PC-3 (cell line): ENCODE measurements at regions not wholly inside any gene's neighbourhood (a gene's known extent, or its start where the extent isn't known, plus 50 kb on each side); places are given as distances from the start of the nearest gene placed in this dataset.

Experiments
- ATAC-seq: fragments of 200-7000 bp; cut with Tn5 transposase; 2 replicates; pipeline ENCODE4 v1.9.1; 2020; ENCODE audit warnings: mild to moderate bottlenecking, moderate library complexity
- BruUV-seq: library from RNA; stranded (reverse); fragments of 400-500 nt; replicated peaks from 2 replicates; lab custom pipeline; 2021; lab: Mats Ljungman, UMichigan
- CTCF ChIA-PET: fragments of 300-600 bp; sonication (Branson Sonifier 250); formaldehyde crosslinking; loops from one replicate; lab custom pipeline; 2022; ENCODE audit warnings: antibody characterized with exemption; lab: Charles Lee
- POLR2A ChIA-PET: fragments of 300-600 bp; sonication (Branson Sonifier 250); formaldehyde crosslinking; loops from one replicate; lab custom pipeline; 2022; ENCODE audit warnings: antibody characterized with exemption; ENCODE audit not compliant: unreplicated experiment; lab: Charles Lee
- DNase-seq: peaks from one replicate; pipeline ENCODE4 v3.0.0-alpha.2; 2015
- H2AFZ ChIP-seq: fragments of 300-600 bp; sonication (generic); 2 replicates; pipeline ENCODE4 v1.6.0; 2016; ENCODE audit warnings: antibody characterized with exemption, low read length
- H3F3A ChIP-seq: fragments of 300-600 bp; sonication (generic); one replicate; pipeline ENCODE4 v1.6.0; 2017; ENCODE audit warnings: antibody characterized with exemption, low read length, control low read depth, mild to moderate bottlenecking; ENCODE audit not compliant: unreplicated experiment
- H3K27ac ChIP-seq: fragments of 300-600 bp; sonication (generic); 2 replicates; pipeline ENCODE4 v1.5.1; 2016; ENCODE audit warnings: mild to moderate bottlenecking, low read length
- H3K27me3 ChIP-seq: fragments of 300-600 bp; sonication (generic); 2 replicates; pipeline ENCODE4 v1.6.1; 2016; ENCODE audit warnings: low read length, mixed read lengths
- H3K36me3 ChIP-seq: fragments of 300-600 bp; sonication (generic); 2 replicates; pipeline ENCODE4 v1.6.1; 2016; ENCODE audit warnings: low read depth, mixed run types, low read length, mixed read lengths
- H3K4me1 ChIP-seq: fragments of 300-600 bp; sonication (generic); 2 replicates; pipeline ENCODE4 v1.5.1; 2016; ENCODE audit warnings: low read length; ENCODE audit not compliant: insufficient read depth
- H3K4me2 ChIP-seq: fragments of 300-600 bp; sonication (generic); 2 replicates; pipeline ENCODE4 v1.6.0; 2016; ENCODE audit warnings: low read length
- H3K4me3 ChIP-seq: fragments of 300-600 bp; sonication (generic); 2 replicates; pipeline ENCODE4 v1.5.1; 2016; ENCODE audit warnings: mild to moderate bottlenecking, low read length, mixed read lengths
- H3K79me2 ChIP-seq: fragments of 300-600 bp; sonication (generic); 2 replicates; pipeline ENCODE4 v1.6.1; 2017; ENCODE audit warnings: low read length, mixed read lengths
- H3K9ac ChIP-seq: fragments of 300-600 bp; sonication (generic); 2 replicates; pipeline ENCODE4 v1.6.0; 2016; ENCODE audit warnings: mild to moderate bottlenecking, low read length
- H3K9me2 ChIP-seq: fragments of 300-600 bp; sonication (generic); replicated peaks from 2 replicates; pipeline ENCODE4 v1.6.1; 2016; ENCODE audit warnings: mixed run types, low read length, mixed read lengths
- H3K9me3 ChIP-seq: fragments of 300-600 bp; sonication (generic); 2 replicates; pipeline ENCODE4 v1.6.1; 2016; ENCODE audit warnings: low read length, mixed read lengths
- H4K20me1 ChIP-seq: fragments of 300-600 bp; sonication (generic); 2 replicates; pipeline ENCODE4 v1.6.1; 2016; ENCODE audit warnings: low read length, mixed read lengths
- EZH2 ChIP-seq: fragments of 300-600 bp; sonication (generic); IDR thresholded peaks from one replicate; pipeline ENCODE4 v1.6.1; 2017; ENCODE audit warnings: antibody characterized with exemption, mild to moderate bottlenecking, low read length; ENCODE audit not compliant: unreplicated experiment
- EZH2phosphoT487 ChIP-seq: fragments of 300-600 bp; sonication (generic); IDR thresholded peaks from 2 replicates; pipeline ENCODE4 v1.6.1; 2018; ENCODE audit warnings: mild to moderate bottlenecking, antibody characterized with exemption, low read length, borderline replicate concordance
- intact Hi-C: fragments of 100-400 bp; cut with micrococcal nuclease; formaldehyde crosslinking; loops from 2 replicates; pipeline ENCODE4 v1.9.0; 2023
- TF ChIP-seq, protein P1 (sequence below): fragments of 300-600 bp; sonication (generic); conservative IDR thresholded peaks from 2 replicates; pipeline ENCODE4 v1.5.1; 2017; ENCODE audit warnings: antibody characterized with exemption, low read depth, mild to moderate bottlenecking, low read length

DNA sequence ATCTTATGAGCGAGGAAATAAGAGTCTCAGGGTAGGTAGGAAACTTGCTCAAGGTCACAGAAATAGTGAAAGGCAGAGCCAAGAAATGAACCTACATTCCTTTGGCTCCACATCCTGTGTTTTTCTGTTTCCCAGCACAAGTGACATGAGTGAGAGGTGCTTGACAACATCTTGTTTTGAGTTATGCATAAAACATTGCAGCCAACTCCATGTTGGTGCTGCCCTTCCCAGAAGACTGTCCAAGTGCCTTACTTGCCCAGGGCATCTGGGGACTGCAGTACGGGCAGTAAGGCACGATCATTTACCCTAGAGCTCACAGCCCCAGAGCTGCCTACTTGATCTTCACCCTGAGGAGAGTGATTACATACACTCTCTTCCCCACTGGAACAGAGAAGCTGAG is 148.8 kb downstream of the NOC3L start:
- H3K27ac ChIP-seq = no peak overlapping the region
- H3K36me3 ChIP-seq = no peaks in the 10 kb centered on the region
- no TSS peak for BruUV-seq
- H3K9me3 ChIP-seq = no peaks in the 10 kb centered on the region
- no peaks in the 10 kb centered on the region for H3K27me3 ChIP-seq
- intact Hi-C loops = no loop called here
- H3K4me1 ChIP-seq = no peaks in the 10 kb centered on the region
- no peak for TF ChIP-seq EZH2phosphoT487
- TF ChIP-seq, protein P1, sequence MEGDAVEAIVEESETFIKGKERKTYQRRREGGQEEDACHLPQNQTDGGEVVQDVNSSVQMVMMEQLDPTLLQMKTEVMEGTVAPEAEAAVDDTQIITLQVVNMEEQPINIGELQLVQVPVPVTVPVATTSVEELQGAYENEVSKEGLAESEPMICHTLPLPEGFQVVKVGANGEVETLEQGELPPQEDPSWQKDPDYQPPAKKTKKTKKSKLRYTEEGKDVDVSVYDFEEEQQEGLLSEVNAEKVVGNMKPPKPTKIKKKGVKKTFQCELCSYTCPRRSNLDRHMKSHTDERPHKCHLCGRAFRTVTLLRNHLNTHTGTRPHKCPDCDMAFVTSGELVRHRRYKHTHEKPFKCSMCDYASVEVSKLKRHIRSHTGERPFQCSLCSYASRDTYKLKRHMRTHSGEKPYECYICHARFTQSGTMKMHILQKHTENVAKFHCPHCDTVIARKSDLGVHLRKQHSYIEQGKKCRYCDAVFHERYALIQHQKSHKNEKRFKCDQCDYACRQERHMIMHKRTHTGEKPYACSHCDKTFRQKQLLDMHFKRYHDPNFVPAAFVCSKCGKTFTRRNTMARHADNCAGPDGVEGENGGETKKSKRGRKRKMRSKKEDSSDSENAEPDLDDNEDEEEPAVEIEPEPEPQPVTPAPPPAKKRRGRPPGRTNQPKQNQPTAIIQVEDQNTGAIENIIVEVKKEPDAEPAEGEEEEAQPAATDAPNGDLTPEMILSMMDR = no peak
- no peak for TF ChIP-seq EZH2
- no peak for ATAC-seq
- ChIA-PET POLR2A (no interaction called here), CTCF (no interaction called here)
- no peaks in the 10 kb centered on the region for H3F3A ChIP-seq
- H3K4me3 ChIP-seq = no peak overlapping the region
- H3K79me2 ChIP-seq = no peaks in the 10 kb centered on the region
- H4K20me1 ChIP-seq = no peaks in the 10 kb centered on the region
- H3K9me2 ChIP-seq = no peaks in the 10 kb centered on the region
- H2AFZ ChIP-seq = no peak overlapping the region
- no peak for DNase-seq
- no peak overlapping the region for H3K4me2 ChIP-seq
- no peak overlapping the region for H3K9ac ChIP-seq

DNA sequence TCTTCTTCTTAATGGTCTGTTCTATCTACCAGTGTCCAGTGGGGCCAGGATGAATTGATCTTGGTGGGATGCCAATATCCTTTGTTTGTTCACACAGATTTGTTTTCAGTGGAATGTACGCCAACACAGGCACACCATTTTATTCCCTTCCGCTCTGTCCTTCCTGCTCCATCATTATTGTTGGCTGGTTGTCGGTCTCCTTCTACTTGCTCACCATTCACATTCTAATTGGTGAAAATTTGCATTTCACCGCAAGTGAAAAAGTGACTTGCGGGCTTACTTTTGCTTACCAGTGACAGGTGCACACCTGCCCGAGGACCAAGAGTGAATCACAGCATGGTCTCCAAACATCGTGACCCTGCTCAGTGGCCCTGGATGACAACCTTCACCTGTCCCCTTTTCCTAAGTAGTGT is 148.3 kb downstream of the NOC3L start:
- CTCF ChIA-PET = interaction anchor here (0.6 kb wide), 1 partner anchor 105 kb away, joined by 6 read pairs; no protein-coding TSS in a partner anchor
- BruUV-seq = no TSS peak
- no peak overlapping the region for H3K27ac ChIP-seq
- no peak overlapping the region for H3K4me3 ChIP-seq
- H2AFZ ChIP-seq = no peak overlapping the region
- no peak overlapping the region for H3K4me2 ChIP-seq
- DNase-seq (no peak), ATAC-seq (no peak)
- no peaks in the 10 kb centered on the region for H3K27me3 ChIP-seq
- no peaks in the 10 kb centered on the region for H3F3A ChIP-seq
- intact Hi-C loops = no loop called here
- H3K36me3 ChIP-seq = no peaks in the 10 kb centered on the region
- no peaks in the 10 kb centered on the region for H3K9me3 ChIP-seq
- POLR2A ChIA-PET = no interaction called here
- H3K9ac ChIP-seq = no peak overlapping the region
- H3K79me2 ChIP-seq = no peaks in the 10 kb centered on the region
- H4K20me1 ChIP-seq = no peaks in the 10 kb centered on the region
- TF ChIP-seq, protein P1 = no peak
- TF ChIP-seq EZH2 = no peak
- no peak for TF ChIP-seq EZH2phosphoT487
- no peaks in the 10 kb centered on the region for H3K4me1 ChIP-seq
- no peaks in the 10 kb centered on the region for H3K9me2 ChIP-seq

DNA sequence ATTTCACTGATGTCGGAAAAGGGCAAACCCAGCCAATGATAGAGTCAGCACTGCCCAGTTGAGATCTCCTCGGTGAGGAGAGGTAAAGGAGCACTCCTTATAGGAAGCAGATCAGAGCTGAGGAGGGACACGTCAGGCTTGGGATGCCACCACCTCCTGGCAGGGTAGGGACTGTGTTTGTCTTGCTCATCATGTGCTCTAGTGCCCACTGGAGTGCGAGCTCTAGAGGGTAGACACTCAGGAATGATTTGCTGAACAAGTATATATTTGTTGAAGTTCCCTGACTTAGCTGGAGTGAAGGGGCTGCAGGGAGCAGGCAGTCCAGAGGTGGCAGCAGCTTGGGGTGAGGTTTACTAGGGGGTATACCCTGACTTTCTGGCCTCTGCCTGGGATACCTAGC is 146.5 kb downstream of the NOC3L start:
- no peak overlapping the region for H3K4me3 ChIP-seq
- H3K9me2 ChIP-seq = no peaks in the 10 kb centered on the region
- H4K20me1 ChIP-seq = no peaks in the 10 kb centered on the region
- H3K4me2 ChIP-seq = no peak overlapping the region
- ATAC-seq (no peak), DNase-seq (no peak)
- H3K9me3 ChIP-seq = no peaks in the 10 kb centered on the region
- H2AFZ ChIP-seq = no peak overlapping the region
- no peaks in the 10 kb centered on the region for H3K27me3 ChIP-seq
- no peaks in the 10 kb centered on the region for H3F3A ChIP-seq
- ChIA-PET CTCF (no interaction called here), POLR2A (no interaction called here)
- H3K36me3 ChIP-seq = no peaks in the 10 kb centered on the region
- H3K4me1 ChIP-seq = no peaks in the 10 kb centered on the region
- no TSS peak for BruUV-seq
- intact Hi-C loops = no loop called here
- no peaks in the 10 kb centered on the region for H3K79me2 ChIP-seq
- H3K9ac ChIP-seq = no peak overlapping the region
- TF ChIP-seq, protein P1 = no peak
- TF ChIP-seq EZH2 (no peak), EZH2phosphoT487 (no peak)
- no peak overlapping the region for H3K27ac ChIP-seq
